OCI-LY7 (cell line): ENCODE measurements at regions not wholly inside any gene's neighbourhood (a gene's known extent, or its start where the extent isn't known, plus 50 kb on each side); places are given as distances from the start of the nearest gene placed in this dataset.
"Not testable (repeated sequence)": the region's sequence is repeated elsewhere in the genome, so short reads cannot be mapped to it uniquely, and the experiment has no call there.

Experiments
- BruUV-seq: library from RNA; stranded (reverse); fragments of 400-500 nt; replicated peaks from 2 replicates; lab custom pipeline; 2021; lab: Mats Ljungman, UMichigan
- CTCF ChIA-PET: fragments of 300-600 bp; sonication (Branson Sonifier 250); formaldehyde crosslinking; loops from one replicate; lab custom pipeline; 2022; ENCODE audit warnings: antibody characterized with exemption; ENCODE audit not compliant: unreplicated experiment; lab: Charles Lee
- POLR2A ChIA-PET: fragments of 300-600 bp; sonication (Branson Sonifier 250); formaldehyde crosslinking; loops from one replicate; lab custom pipeline; 2022; ENCODE audit warnings: antibody characterized with exemption; lab: Charles Lee
- DNase-seq: peaks from one replicate; pipeline ENCODE4 v3.0.0-alpha.2; 2015; ENCODE audit warnings: low spot score
- H2AFZ ChIP-seq: fragments of 200-600 bp; sonication (generic), shearing (Covaris generic); 2 replicates; pipeline ENCODE4 v1.6.1; 2014; ENCODE audit warnings: mild to moderate bottlenecking, antibody characterized with exemption, low read length, moderate library complexity
- H3K27ac ChIP-seq: fragments of 200-600 bp; sonication (generic); 2 replicates; pipeline ENCODE4 v1.5.1; 2014; ENCODE audit warnings: mixed run types, low read depth, mild to moderate bottlenecking, moderate library complexity, low read length, inconsistent platforms; ENCODE audit not compliant: poor library complexity, severe bottlenecking
- H3K36me3 ChIP-seq: fragments of 200-600 bp; sonication (generic); 2 replicates; pipeline ENCODE4 v1.6.1; 2014; ENCODE audit warnings: mild to moderate bottlenecking, antibody characterized with exemption, low read length, moderate library complexity, mixed read lengths; ENCODE audit not compliant: insufficient read depth
- H3K4me1 ChIP-seq: fragments of 200-600 bp; sonication (generic); 2 replicates; pipeline ENCODE4 v1.5.1; 2014; ENCODE audit warnings: mild to moderate bottlenecking, low read length; ENCODE audit not compliant: insufficient read depth, poor library complexity, severe bottlenecking
- H3K4me2 ChIP-seq: fragments of 200-600 bp; sonication (generic); 2 replicates; pipeline ENCODE4 v1.6.1; 2014; ENCODE audit warnings: mild to moderate bottlenecking, low read length
- H3K4me3 ChIP-seq: fragments of 200-600 bp; sonication (generic); 2 replicates; pipeline ENCODE4 v1.5.1; 2014; ENCODE audit warnings: mild to moderate bottlenecking, low read depth, low read length; ENCODE audit not compliant: poor library complexity, severe bottlenecking
- H3K79me2 ChIP-seq: fragments of 200-600 bp; sonication (generic); 2 replicates; pipeline ENCODE4 v1.6.1; 2016; ENCODE audit warnings: low read depth, mild to moderate bottlenecking, low read length, moderate library complexity, mixed read lengths; ENCODE audit not compliant: insufficient read depth
- H3K9me2 ChIP-seq: fragments of 200-600 bp; sonication (generic); 2 replicates; pipeline ENCODE4 v1.6.1; 2016; ENCODE audit warnings: mild to moderate bottlenecking, low read length, mixed read lengths; ENCODE audit not compliant: insufficient read depth
- H3K9me3 ChIP-seq: fragments of 200-600 bp; sonication (generic); 2 replicates; pipeline ENCODE4 v1.6.1; 2014; ENCODE audit warnings: mild to moderate bottlenecking, mixed run types, low read length, mixed read lengths
- H4K20me1 ChIP-seq: fragments of 200-600 bp; sonication (generic); 2 replicates; pipeline ENCODE4 v1.6.1; 2014; ENCODE audit warnings: mild to moderate bottlenecking, antibody characterized with exemption, low read length, moderate library complexity, mixed read lengths; ENCODE audit not compliant: insufficient read depth
- EZH2phosphoT487 ChIP-seq: fragments of 200-600 bp; sonication (generic); IDR thresholded peaks from 2 replicates; pipeline ENCODE4 v1.6.1; 2018; ENCODE audit warnings: low read depth, borderline replicate concordance, mild to moderate bottlenecking, mixed run types, antibody characterized with exemption, low read length, moderate library complexity, mixed read lengths
- intact Hi-C: fragments of 100-400 bp; cut with micrococcal nuclease; formaldehyde crosslinking; loops from one replicate; pipeline ENCODE4 v1.10.0; 2022; ENCODE audit not compliant: unreplicated experiment
- TF ChIP-seq, protein P1 (sequence below): fragments of 200-600 bp; sonication (generic); conservative IDR thresholded peaks from 2 replicates; pipeline ENCODE4 v1.5.1; 2014; ENCODE audit warnings: mild to moderate bottlenecking, antibody characterized with exemption, low read length, moderate library complexity, mixed read lengths

DNA sequence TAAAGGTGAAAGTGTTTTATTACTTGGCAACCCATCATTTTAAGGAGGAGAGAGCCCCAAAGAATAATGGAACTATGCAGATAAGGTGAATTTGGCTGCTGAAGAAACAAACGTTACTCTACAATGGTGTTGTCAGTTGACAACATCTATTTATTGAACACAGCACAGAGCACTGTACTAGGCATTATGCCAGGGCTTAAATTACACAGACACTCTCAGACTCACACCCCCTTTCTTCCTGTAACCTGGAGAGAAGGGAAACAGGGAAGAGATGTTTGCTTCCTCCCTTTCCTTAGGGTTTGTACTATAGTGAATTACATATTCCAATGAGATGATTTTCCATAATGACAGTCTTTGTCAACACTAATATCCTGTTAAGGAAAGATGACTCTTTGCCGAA is 94.0 kb upstream of the ATP5MC3 start:
- H3K9me2 ChIP-seq: no peaks in the 10 kb centered on the region
- no TSS peak for BruUV-seq
- intact Hi-C loops: no loop called here
- no peaks in the 10 kb centered on the region for H4K20me1 ChIP-seq
- no peak for DNase-seq
- H2AFZ ChIP-seq: no peak overlapping the region
- no peak overlapping the region for H3K4me2 ChIP-seq
- H3K4me3 ChIP-seq: no peak overlapping the region
- no peaks in the 10 kb centered on the region for H3K9me3 ChIP-seq
- ChIA-PET CTCF (no interaction called here), POLR2A (no interaction called here)
- no peaks in the 10 kb centered on the region for H3K4me1 ChIP-seq
- no peaks in the 10 kb centered on the region for H3K36me3 ChIP-seq
- TF ChIP-seq EZH2phosphoT487: no peak
- TF ChIP-seq, protein P1, sequence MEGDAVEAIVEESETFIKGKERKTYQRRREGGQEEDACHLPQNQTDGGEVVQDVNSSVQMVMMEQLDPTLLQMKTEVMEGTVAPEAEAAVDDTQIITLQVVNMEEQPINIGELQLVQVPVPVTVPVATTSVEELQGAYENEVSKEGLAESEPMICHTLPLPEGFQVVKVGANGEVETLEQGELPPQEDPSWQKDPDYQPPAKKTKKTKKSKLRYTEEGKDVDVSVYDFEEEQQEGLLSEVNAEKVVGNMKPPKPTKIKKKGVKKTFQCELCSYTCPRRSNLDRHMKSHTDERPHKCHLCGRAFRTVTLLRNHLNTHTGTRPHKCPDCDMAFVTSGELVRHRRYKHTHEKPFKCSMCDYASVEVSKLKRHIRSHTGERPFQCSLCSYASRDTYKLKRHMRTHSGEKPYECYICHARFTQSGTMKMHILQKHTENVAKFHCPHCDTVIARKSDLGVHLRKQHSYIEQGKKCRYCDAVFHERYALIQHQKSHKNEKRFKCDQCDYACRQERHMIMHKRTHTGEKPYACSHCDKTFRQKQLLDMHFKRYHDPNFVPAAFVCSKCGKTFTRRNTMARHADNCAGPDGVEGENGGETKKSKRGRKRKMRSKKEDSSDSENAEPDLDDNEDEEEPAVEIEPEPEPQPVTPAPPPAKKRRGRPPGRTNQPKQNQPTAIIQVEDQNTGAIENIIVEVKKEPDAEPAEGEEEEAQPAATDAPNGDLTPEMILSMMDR: no peak
- no peaks in the 10 kb centered on the region for H3K79me2 ChIP-seq
- H3K27ac ChIP-seq: no peak overlapping the region

- Histone ChIP-seq H2AFZ (no peak overlapping the region), H3K4me3 (no peak overlapping the region), H3K79me2 (no peaks in the 10 kb centered on the region), H3K4me2 (no peak overlapping the region), H3K9me2 (no peaks in the 10 kb centered on the region), H4K20me1 (no peaks in the 10 kb centered on the region), H3K27ac (no peak overlapping the region), H3K9me3 (no peaks in the 10 kb centered on the region; the same call in 1 of the 2 replicates), H3K4me1 (no peaks in the 10 kb centered on the region), H3K36me3 (no peaks in the 10 kb centered on the region)
- TF ChIP-seq EZH2phosphoT487: no peak
- intact Hi-C loops: no loop called here
- BruUV-seq: no TSS peak
- ChIA-PET POLR2A (no interaction called here), CTCF (no interaction called here)
- no peak for DNase-seq
These were observed 77.7 kb upstream of the ATP5MC3 start for GRCh38 chr2:175259164-175259563.

- H2AFZ ChIP-seq: no peak overlapping the region
- POLR2A ChIA-PET: no interaction called here
- no peaks in the 10 kb centered on the region for H3K36me3 ChIP-seq
- CTCF ChIA-PET: no interaction called here
- BruUV-seq: no TSS peak
- H3K4me2 ChIP-seq: no peak overlapping the region
- H3K79me2 ChIP-seq: no peaks in the 10 kb centered on the region
- no peak for TF ChIP-seq EZH2phosphoT487
- TF ChIP-seq, protein P1: no peak
- no peak for DNase-seq
- no peaks in the 10 kb centered on the region for H3K9me2 ChIP-seq
- no peaks in the 10 kb centered on the region for H3K4me1 ChIP-seq
- H3K27ac ChIP-seq: no peak overlapping the region
- H4K20me1 ChIP-seq: no peaks in the 10 kb centered on the region
- no peaks in the 10 kb centered on the region; the same call in 1 of the 2 replicates for H3K9me3 ChIP-seq
- H3K4me3 ChIP-seq: no peak overlapping the region
- intact Hi-C loops: no loop called here
These were observed 75.5 kb upstream of the ATP5MC3 start for GRCh38 chr2:175256806-175257585.

GRCh38 chr2:175256391-175256790 is 74.9 kb upstream of the ATP5MC3 start:
- H3K4me2 ChIP-seq, H3K4me1 ChIP-seq, BruUV-seq, H3K79me2 ChIP-seq, H3K9me2 ChIP-seq, H3K27ac ChIP-seq, H3K4me3 ChIP-seq, DNase-seq, H2AFZ ChIP-seq, POLR2A ChIA-PET, H4K20me1 ChIP-seq, H3K9me3 ChIP-seq, intact Hi-C loops, CTCF ChIA-PET, H3K36me3 ChIP-seq: not testable (repeated sequence)
